Stimulated activated CD8-positive, alpha-beta memory T cell treated with anti-CD3 and anti-CD28 coated beads, Interleukin-7, amount 100 ng/mL, for 1 hour (primary cell): ENCODE measurements at regions not wholly inside any gene's neighbourhood (a gene's known extent, or its start where the extent isn't known, plus 50 kb on each side); places are given as distances from the start of the nearest gene placed in this dataset.
"Not testable (repeated sequence)": the region's sequence is repeated elsewhere in the genome, so short reads cannot be mapped to it uniquely, and the experiment has no call there.

ENCODE experiments used
- DNase-seq, 2 donors: peaks; one replicate each; pipeline ENCODE4 v3.0.0-alpha.2; 2020; ENCODE audit warnings: low read depth in 2 of 2

- DNase-seq: peak in 1 of 2 donors; percentile 5
These were observed 208.8 kb downstream of the RNF144B start for GRCh38 chr6:18595774-18596530.

DNA sequence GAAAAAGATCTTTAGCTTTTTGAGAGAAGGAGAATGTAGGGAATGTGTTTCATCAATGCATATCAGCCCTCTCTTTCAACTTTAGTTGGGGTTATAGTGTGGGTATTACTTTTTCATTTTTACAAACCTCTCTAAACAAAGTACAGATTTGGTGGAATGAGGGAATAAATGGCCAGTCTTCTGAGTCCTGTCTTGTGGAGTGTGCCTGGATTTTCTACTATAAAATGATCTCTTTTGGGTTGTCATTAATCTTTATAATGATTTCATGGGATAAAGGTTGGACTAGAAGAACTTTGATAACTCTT lies 209.3 kb downstream of the RNF144B start:
- no peak for DNase-seq

DNA sequence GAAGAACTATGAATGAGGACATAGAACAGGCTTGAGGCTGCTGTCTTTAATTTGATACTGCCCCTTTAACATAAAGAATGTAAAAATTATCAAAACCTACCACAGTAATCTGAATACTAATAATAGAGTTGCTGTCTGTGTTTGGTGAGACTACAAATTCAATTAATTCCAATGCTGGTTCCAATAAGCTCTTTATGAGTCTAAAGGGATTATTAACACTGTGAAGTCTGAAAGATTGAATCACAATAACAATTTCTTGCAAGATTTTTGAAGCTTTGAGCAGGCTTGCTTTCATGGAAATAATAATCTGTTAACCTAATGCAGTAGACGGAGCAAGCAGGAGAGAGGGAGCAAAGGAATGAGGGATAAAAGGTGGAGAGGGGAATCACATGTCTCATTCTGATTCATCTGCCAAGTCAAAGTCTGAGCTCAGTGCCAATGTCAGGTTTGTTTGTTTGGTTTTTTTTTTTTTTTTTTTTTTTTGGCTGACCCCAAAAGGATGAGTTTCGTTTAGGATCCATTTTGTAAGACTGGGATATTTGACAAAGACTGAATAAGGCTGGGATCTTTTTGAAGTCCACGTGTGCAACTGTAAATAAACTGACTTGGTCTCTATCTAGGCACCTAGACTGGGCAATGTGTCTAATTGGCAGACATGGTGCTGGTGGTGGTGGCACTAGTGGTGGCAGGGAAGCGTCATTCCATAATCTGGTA lies 211.6 kb downstream of the RNF144B start:
- no peak for DNase-seq

GRCh38 chr6:18600255-18600654 lies 213.1 kb downstream of the RNF144B start:
- no peak for DNase-seq

GRCh38 chr6:18601516-18602020 lies 214.4 kb downstream of the RNF144B start:
- no peak for DNase-seq

GRCh38 chr6:18602931-18603330 lies 215.8 kb downstream of the RNF144B start:
- no peak for DNase-seq

DNA sequence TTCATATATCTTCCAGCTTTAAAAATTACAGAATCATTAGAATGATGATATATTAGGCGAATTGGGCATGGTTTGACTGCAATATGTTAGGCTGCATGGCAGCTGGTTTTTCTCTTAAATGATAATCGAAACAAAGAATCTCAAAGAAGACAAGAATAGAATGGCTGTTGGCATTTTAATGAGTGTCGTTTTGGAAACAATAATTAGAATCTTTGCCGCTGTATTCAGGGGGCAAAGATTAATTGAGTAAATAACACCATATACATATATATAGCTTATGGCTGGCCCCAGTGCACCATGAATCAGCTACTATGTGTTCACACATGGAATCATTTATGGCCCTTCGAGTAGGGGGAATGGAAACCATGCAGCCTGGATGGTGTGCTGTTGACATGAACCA lies 216.2 kb downstream of the RNF144B start:
- no peak for DNase-seq

DNA sequence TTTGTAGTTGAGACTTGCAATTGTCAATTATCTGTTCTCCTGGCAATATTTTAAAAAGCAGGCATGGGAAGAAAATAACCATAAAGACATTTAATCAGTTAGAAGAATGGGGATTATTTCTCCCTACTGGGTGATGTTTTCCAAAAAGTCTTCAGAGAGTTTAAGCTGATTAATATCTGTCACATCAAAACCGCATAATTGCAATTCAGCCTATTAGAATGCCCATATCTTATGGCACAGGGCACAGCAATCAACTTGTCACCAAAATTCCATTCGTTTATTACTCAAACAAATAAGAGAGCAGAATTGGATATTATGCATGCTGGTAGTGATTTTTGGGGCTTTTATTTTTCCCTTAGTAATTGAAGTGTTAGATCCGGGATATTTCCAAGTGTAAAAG lies 218.7 kb downstream of the RNF144B start:
- no peak for DNase-seq

DNA sequence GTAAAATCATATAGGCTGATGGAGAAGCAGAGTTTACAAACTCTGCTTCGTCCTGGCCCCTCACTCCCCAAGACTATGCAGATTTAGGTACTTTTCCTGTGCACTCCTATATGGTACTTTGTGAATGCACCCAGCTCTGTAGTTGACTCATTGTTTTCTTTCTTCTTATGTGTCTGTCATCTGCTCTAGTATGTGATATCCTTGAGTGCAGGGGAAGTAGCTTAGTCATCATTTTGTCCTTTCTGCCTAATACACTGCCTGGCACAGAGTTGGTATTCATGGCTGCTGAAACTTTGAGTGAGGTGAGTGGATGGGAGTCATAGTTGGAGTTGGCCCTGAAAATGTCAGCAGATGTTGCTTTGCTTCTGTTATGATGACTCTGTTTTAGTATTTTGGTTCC lies 222.6 kb downstream of the RNF144B start:
- no peak for DNase-seq

GRCh38 chr6:18613319-18613925 lies 226.3 kb downstream of the RNF144B start:
- no peak for DNase-seq

GRCh38 chr6:18629571-18629970 lies 242.4 kb downstream of the RNF144B start:
- DNase-seq: no peak

DNA sequence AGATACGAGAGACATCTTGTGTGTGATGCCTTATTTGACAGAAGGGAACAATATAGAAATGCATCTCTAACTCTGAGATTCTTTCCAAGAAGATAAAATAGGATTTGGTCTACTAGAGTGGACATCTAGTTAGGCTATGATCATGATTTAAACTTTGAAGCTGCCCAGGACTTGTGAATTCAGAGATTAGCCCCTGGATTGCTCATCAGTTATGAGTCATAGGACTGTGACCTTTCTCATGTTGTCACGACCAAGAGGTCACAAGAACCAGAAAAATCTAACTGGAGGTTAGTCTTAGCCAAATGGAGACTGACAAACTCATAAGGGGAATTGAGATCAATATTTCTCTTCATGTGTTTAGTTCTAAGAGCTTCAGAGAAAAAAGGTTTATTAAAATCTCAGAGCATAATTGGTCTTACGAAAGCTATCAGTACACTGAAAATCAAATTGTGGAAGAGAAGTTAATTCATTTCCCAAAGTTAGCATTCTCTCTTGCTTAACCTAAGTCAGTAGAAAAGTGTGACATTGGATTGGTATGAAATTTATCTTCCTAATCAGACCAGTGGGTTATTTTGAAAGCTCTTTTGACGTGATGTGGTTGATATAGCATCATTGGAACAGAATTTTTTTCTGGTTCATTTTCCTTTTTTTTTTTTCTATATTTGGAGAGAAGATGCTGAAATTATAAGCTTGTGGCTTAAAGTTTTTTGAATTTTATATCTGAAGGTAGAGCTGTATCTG lies 245.7 kb downstream of the RNF144B start:
- no peak for DNase-seq

GRCh38 chr6:18634912-18635311 lies 247.8 kb downstream of the RNF144B start:
- DNase-seq: no peak

DNA sequence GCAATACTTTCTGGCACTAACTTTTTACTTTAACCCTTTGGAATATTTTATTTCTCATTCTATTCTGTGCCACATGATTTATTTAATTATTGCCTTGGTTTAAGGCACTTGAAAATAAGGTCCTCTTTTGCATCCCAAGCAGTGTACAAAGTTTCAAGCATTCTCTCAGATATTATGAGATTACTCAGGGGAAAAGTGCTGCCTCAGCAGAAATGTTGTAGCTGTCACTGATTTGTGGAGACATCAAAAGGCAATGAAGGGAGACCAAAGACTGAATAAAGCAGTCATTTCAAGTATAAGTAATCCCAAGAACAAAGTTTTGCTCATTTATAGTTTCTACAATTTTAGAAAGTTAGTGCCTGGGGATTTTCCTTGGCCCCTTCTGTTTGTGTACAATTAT lies 253.0 kb downstream of the RNF144B start:
- DNase-seq: no peak

GRCh38 chr6:18640754-18641153 lies 253.6 kb downstream of the RNF144B start:
- DNase-seq: no peak

GRCh38 chr6:18654821-18655220 lies 267.7 kb downstream of the RNF144B start:
- DNase-seq: no peak

GRCh38 chr6:18656506-18656905 lies 269.4 kb downstream of the RNF144B start:
- DNase-seq: no peak

- not testable (repeated sequence) for DNase-seq
These were observed 272.8 kb downstream of the RNF144B start for GRCh38 chr6:18659994-18660393.

GRCh38 chr6:18663011-18663410 lies 275.9 kb downstream of the RNF144B start:
- no peak for DNase-seq

DNA sequence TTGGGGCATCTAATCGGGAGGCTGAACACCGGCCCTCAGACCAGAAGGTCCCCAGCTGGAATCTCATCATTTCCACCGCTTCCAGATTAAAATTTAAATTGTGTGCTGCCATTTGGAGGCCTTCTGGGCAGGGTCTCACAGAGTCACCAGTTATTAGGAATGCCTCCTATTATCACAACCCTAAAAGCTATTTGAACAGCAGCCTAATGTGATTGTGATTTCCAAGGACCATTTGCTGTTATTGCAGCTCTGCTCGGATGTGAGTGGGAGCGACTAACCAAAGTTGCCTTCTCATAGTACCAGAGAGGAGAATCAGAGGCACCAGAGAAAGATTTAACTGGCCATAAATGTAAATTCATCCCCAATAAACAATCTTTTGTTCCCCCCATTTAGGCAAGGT lies 277.3 kb downstream of the RNF144B start:
- no peak for DNase-seq

- no peak for DNase-seq
These were observed 280.5 kb downstream of the RNF144B start for GRCh38 chr6:18667612-18668011.

DNA sequence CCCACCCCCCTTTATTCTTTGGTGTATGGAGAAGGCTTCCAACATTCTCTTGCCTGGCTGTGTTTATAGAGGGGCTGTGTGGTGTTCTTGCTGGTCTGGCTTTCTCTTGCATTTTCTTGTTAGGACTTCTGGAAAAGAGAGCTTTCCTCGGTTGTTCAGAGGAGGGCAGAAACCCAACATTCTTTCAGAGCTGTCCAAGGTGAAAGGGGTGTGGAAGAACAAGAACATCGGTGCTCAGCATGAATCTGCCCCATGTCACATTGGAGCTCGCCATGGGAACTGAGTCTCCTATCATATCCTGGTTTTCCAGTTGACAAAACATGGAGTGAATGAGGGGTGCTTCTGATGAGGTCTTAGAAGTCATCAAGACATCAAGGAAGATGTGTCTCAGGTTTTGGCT lies 281.8 kb downstream of the RNF144B start:
- no peak for DNase-seq
